Activated B cell treated with CpG ODN at 0.5 μM for 24 hours (primary cell): ENCODE measurements at regions not wholly inside any gene's neighbourhood (a gene's known extent, or its start where the extent isn't known, plus 50 kb on each side); places are given as distances from the start of the nearest gene placed in this dataset.

Experiments used
- ATAC-seq: fragments of 200-7000 bp; cut with Tn5 transposase; one replicate; pipeline ENCODE4 v1.10.0; 2021; ENCODE audit warnings: low read depth, mild to moderate bottlenecking, moderate library complexity
- CTCF ChIA-PET: fragments of 350-600 bp; sonication (Branson Sonifier 250); formaldehyde crosslinking; loops from one replicate; lab custom pipeline; 2021; ENCODE audit warnings: antibody characterized with exemption; lab: Charles Lee
- POLR2A ChIA-PET: fragments of 350-600 bp; sonication (Branson Sonifier 250); formaldehyde crosslinking; loops from one replicate; lab custom pipeline; 2021; ENCODE audit warnings: antibody characterized with exemption; lab: Charles Lee
- DNase-seq: peaks from one replicate; pipeline ENCODE4 v3.0.0; 2022
- H3K27ac Mint-ChIP-seq: one replicate; pipeline ENCODE4 v1.8.0; 2020; ENCODE audit warnings: mixed read lengths
- H3K27me3 Mint-ChIP-seq: one replicate; pipeline ENCODE4 v1.8.0; 2021; ENCODE audit warnings: mixed read lengths
- H3K36me3 Mint-ChIP-seq: one replicate; pipeline ENCODE4 v1.8.0; 2021; ENCODE audit warnings: low read depth, mixed read lengths
- H3K4me1 Mint-ChIP-seq: one replicate; pipeline ENCODE4 v1.8.0; 2021; ENCODE audit warnings: mixed read lengths
- H3K4me3 Mint-ChIP-seq: one replicate; pipeline ENCODE4 v1.8.0; 2020; ENCODE audit warnings: mild to moderate bottlenecking, mixed read lengths
- H3K9me3 Mint-ChIP-seq: one replicate; pipeline ENCODE4 v1.8.0; 2020; ENCODE audit warnings: mixed read lengths
- CTCF ChIP-seq: fragments of 200-600 bp; IDR thresholded peaks from one replicate; pipeline ENCODE4 v1.8.0; 2022; ENCODE audit warnings: antibody characterized with exemption, mild to moderate bottlenecking
- intact Hi-C: fragments of 100-400 bp; cut with micrococcal nuclease; formaldehyde crosslinking; loops from one replicate; pipeline ENCODE4 v1.15.1; 2024

GRCh38 chr6:99768166-99768565 lies 161.5 kb downstream of the PRDM13 start:
- DNase-seq: no peak
- ChIA-PET CTCF (no interaction called here), POLR2A (no interaction called here)
- intact Hi-C loops: no loop called here
- no peaks in the 10 kb centered on the region for H3K4me1 Mint-ChIP-seq
- no peaks in the 10 kb centered on the region for H3K27me3 Mint-ChIP-seq
- TF ChIP-seq CTCF: no peak
- H3K27ac Mint-ChIP-seq: no peak overlapping the region
- no peak for ATAC-seq
- H3K36me3 Mint-ChIP-seq: no peaks in the 10 kb centered on the region
- H3K4me3 Mint-ChIP-seq: no peak overlapping the region
- H3K9me3 Mint-ChIP-seq: peaks cover 5% of the 10 kb centered on the region

- no peaks in the 10 kb centered on the region for H3K4me1 Mint-ChIP-seq
- no peaks in the 10 kb centered on the region for H3K36me3 Mint-ChIP-seq
- H3K9me3 Mint-ChIP-seq: no peaks in the 10 kb centered on the region
- POLR2A ChIA-PET: no interaction called here
- ATAC-seq (no peak), DNase-seq (no peak)
- no peak overlapping the region for H3K4me3 Mint-ChIP-seq
- TF ChIP-seq CTCF: no peak
- CTCF ChIA-PET: no interaction called here
- no peak overlapping the region for H3K27ac Mint-ChIP-seq
- intact Hi-C loops: no loop called here
- peaks cover 30% of the 10 kb centered on the region for H3K27me3 Mint-ChIP-seq
These were observed 173.3 kb downstream of the PRDM13 start for GRCh38 chr6:99779631-99780555.

GRCh38 chr6:99780556-99780885 lies 173.9 kb downstream of the PRDM13 start:
- Mint-ChIP-seq H3K9me3 (no peaks in the 10 kb centered on the region), H3K27me3 (peaks cover 30% of the 10 kb centered on the region), H3K27ac (no peak overlapping the region), H3K4me1 (no peaks in the 10 kb centered on the region), H3K36me3 (no peaks in the 10 kb centered on the region), H3K4me3 (no peak overlapping the region)
- DNase-seq (no peak), ATAC-seq (no peak)
- no peak for TF ChIP-seq CTCF
- CTCF ChIA-PET: no interaction called here
- POLR2A ChIA-PET: no interaction called here
- intact Hi-C loops: no loop called here

- Mint-ChIP-seq H3K4me1 (no peaks in the 10 kb centered on the region), H3K4me3 (no peak overlapping the region), H3K36me3 (no peaks in the 10 kb centered on the region), H3K27ac (no peak overlapping the region), H3K27me3 (peaks cover 14% of the 10 kb centered on the region), H3K9me3 (no peaks in the 10 kb centered on the region)
- DNase-seq: no peak
- intact Hi-C loops: loop anchor here (1.0 kb wide), 1 partner anchor 459 kb away; no protein-coding TSS in a partner anchor
- TF ChIP-seq CTCF: no peak
- ChIA-PET POLR2A (no interaction called here), CTCF (no interaction called here)
- ATAC-seq: no peak
These were observed 183.1 kb downstream of the PRDM13 start for GRCh38 chr6:99789767-99790166.

GRCh38 chr6:99790679-99791078 lies 184.0 kb downstream of the PRDM13 start:
- Mint-ChIP-seq H3K27ac (no peak overlapping the region), H3K27me3 (peaks cover 14% of the 10 kb centered on the region), H3K9me3 (no peaks in the 10 kb centered on the region), H3K4me3 (no peak overlapping the region), H3K4me1 (no peaks in the 10 kb centered on the region), H3K36me3 (no peaks in the 10 kb centered on the region)
- POLR2A ChIA-PET: no interaction called here
- DNase-seq: no peak
- CTCF ChIA-PET: no interaction called here
- no peak for ATAC-seq
- intact Hi-C loops: loop anchor here (1.0 kb wide), 1 partner anchor 460 kb away; no protein-coding TSS in a partner anchor
- TF ChIP-seq CTCF: no peak
